GM12878 (cell line): ENCODE measurements at regions not wholly inside any gene's neighbourhood (a gene's known extent, or its start where the extent isn't known, plus 50 kb on each side); places are given as distances from the start of the nearest gene placed in this dataset.

Experiments
- ATAC-seq: fragments of 200-7000 bp; cut with Tn5 transposase; 3 replicates; pipeline ENCODE4 v1.9.1; 2020; ENCODE audit warnings: mild to moderate bottlenecking, moderate library complexity
- BruUV-seq: library from RNA; stranded (reverse); fragments of 400-500 nt; replicated peaks from 2 replicates; lab custom pipeline; 2021; lab: Mats Ljungman, UMichigan
- CTCF ChIA-PET: fragments of 300-600 bp; sonication (Branson Sonifier 250); formaldehyde crosslinking; extraction: SDS; loops from one replicate; lab custom pipeline; 2021; ENCODE audit warnings: inconsistent platforms; lab: Yijun Ruan, JAX
- POLR2A ChIA-PET: fragments of 350-600 bp; formaldehyde crosslinking; extraction: SDS; loops from one replicate; lab custom pipeline; 2021; ENCODE audit warnings: inconsistent platforms; lab: Charles Lee
- RAD21 ChIA-PET: fragments of 300-600 bp; sonication (Branson Sonifier 250); formaldehyde crosslinking; loops from one replicate; lab custom pipeline; 2023; ENCODE audit warnings: antibody characterized with exemption; ENCODE audit not compliant: unreplicated experiment; lab: Charles Lee
- SMC1A ChIA-PET: fragments of 300-600 bp; sonication (Branson Sonifier 250); formaldehyde crosslinking; loops from one replicate; lab custom pipeline; 2023; ENCODE audit not compliant: unreplicated experiment, uncharacterized antibody; lab: Charles Lee
- DNase-seq: peaks from one replicate; pipeline ENCODE4 v3.0.0-alpha.2; 2011; ENCODE audit warnings: low read depth, low spot score
- FAIRE-seq: peaks from 3 replicates; lab custom pipeline; 2011; peaks lifted over from hg19 to GRCh38; lab: Jason Lieb, UNC
- H2AFZ ChIP-seq: 2 replicates; pipeline ENCODE4 v1.6.0; 2011; ENCODE audit warnings: low read depth, low read length, control low read depth; ENCODE audit not compliant: control insufficient read depth
- H3K27ac ChIP-seq: 2 replicates; pipeline ENCODE4 v1.5.1; 2011; ENCODE audit warnings: control low read depth; ENCODE audit not compliant: control insufficient read depth, insufficient read depth
- H3K27me3 ChIP-seq, 2 experiments: replicated peaks in 1 of 2; 2 replicates each; pipeline versions ENCODE4 v1.6.0 to v1.6.1; 2011; ENCODE audit warnings: low read length in 1 of 2; ENCODE audit not compliant: control insufficient read depth in 2 of 2, insufficient read depth in 2 of 2
- H3K36me3 ChIP-seq, 2 experiments: 2 replicates each; pipeline ENCODE4 v1.5.1; 2011; ENCODE audit warnings: low read length in 1 of 2; ENCODE audit not compliant: control insufficient read depth in 2 of 2, insufficient read depth in 2 of 2
- H3K4me1 ChIP-seq: 2 replicates; pipeline ENCODE4 v1.6.1; 2011; ENCODE audit warnings: mild to moderate bottlenecking, low read length, moderate library complexity, mixed read lengths; ENCODE audit not compliant: control insufficient read depth, insufficient read depth
- H3K4me2 ChIP-seq: 2 replicates; pipeline ENCODE4 v1.6.0; 2011; ENCODE audit warnings: control low read depth; ENCODE audit not compliant: control insufficient read depth, insufficient read depth
- H3K4me3 ChIP-seq: fragments of 200-600 bp; sonication (generic); 2 replicates; pipeline ENCODE4 v1.5.1; 2016
- H3K79me2 ChIP-seq: 2 replicates; pipeline ENCODE4 v1.6.0; 2011; ENCODE audit warnings: low read length; ENCODE audit not compliant: control insufficient read depth, insufficient read depth
- H3K9ac ChIP-seq: 2 replicates; pipeline ENCODE4 v1.8.0; 2011; ENCODE audit warnings: low read length, control low read depth, mixed read lengths; ENCODE audit not compliant: control insufficient read depth, insufficient read depth
- H3K9me3 ChIP-seq: replicated peaks from 3 replicates; pipeline ENCODE4 v1.5.1; 2011; ENCODE audit warnings: mild to moderate bottlenecking, low read length; ENCODE audit not compliant: control insufficient read depth, insufficient read depth
- H4K20me1 ChIP-seq: 2 replicates; pipeline ENCODE4 v1.6.0; 2011; ENCODE audit not compliant: control insufficient read depth, insufficient read depth
- BCL3 ChIP-seq: IDR thresholded peaks from 2 replicates; pipeline ENCODE4 v1.6.1; 2011; ENCODE audit warnings: borderline replicate concordance, low read depth, mild to moderate bottlenecking, moderate library complexity, low read length; ENCODE audit not compliant: insufficient read depth, poor library complexity, severe bottlenecking
- BRCA1 ChIP-seq: IDR thresholded peaks from 2 replicates; pipeline ENCODE4 v1.6.1; 2011; ENCODE audit warnings: low read depth, low read length, improper control_type of control experiment
- CREM ChIP-seq: IDR thresholded peaks from 2 replicates; pipeline ENCODE4 v1.6.1; 2014; ENCODE audit warnings: antibody characterized with exemption, low read depth
- LARP7 ChIP-seq: fragments of 450-650 bp; IDR thresholded peaks from 2 replicates; pipeline ENCODE4 v1.6.1; 2017; ENCODE audit warnings: mild to moderate bottlenecking
- NR2F1 ChIP-seq: fragments of 450-650 bp; conservative IDR thresholded peaks from 2 replicates; pipeline ENCODE4 v1.6.1; 2017; ENCODE audit warnings: mild to moderate bottlenecking
- PBX3 ChIP-seq: IDR thresholded peaks from 2 replicates; pipeline ENCODE4 v1.6.1; 2011; ENCODE audit warnings: mild to moderate bottlenecking, low read depth, low read length, moderate library complexity; ENCODE audit not compliant: insufficient replicate concordance
- ZBTB33 ChIP-seq: fragments of 450-650 bp; IDR thresholded peaks from 2 replicates; pipeline ENCODE4 v1.6.1; 2017; ENCODE audit warnings: mild to moderate bottlenecking
- ZBTB40 ChIP-seq: fragments of 450-650 bp; IDR thresholded peaks from 2 replicates; pipeline ENCODE4 v1.6.1; 2016; ENCODE audit warnings: mild to moderate bottlenecking, moderate library complexity, borderline replicate concordance
- WGBS: methylation state at CpG from one replicate; pipeline ENCODE4 v1.1.6; 2016; ENCODE audit warnings: low lambda C conversion rate; ENCODE audit not compliant: insufficient replicate concordance, insufficient coverage; ENCODE audit errors: missing lambda C conversion rate; 5-methylcytosine and 5-hydroxymethylcytosine counted together
- in situ Hi-C: fragments of 300-500 bp; cut with MboI; formaldehyde crosslinking; loops from 9 replicates; pipeline ENCODE4 v1.14.3; 2018; ENCODE audit warnings: mixed read lengths
- intact Hi-C: fragments of 100-400 bp; cut with micrococcal nuclease; formaldehyde crosslinking; loops from one replicate; pipeline ENCODE4 v1.14.2; 2022; ENCODE audit not compliant: unreplicated experiment

GRCh38 chr6:76742919-76743318, 670.5 kb upstream of the IMPG1 start:
- TF ChIP-seq CREM (no peak), ZBTB33 (no peak), BRCA1 (no peak), ZBTB40 (no peak), BCL3 (no peak), PBX3 (no peak), NR2F1 (no peak), LARP7 (no peak)
- intact Hi-C loops (no loop called here), in situ Hi-C loops (no loop called here)
- Histone ChIP-seq H3K9me3 (no peaks in the 10 kb centered on the region), H3K4me2 (no peak overlapping the region), H4K20me1 (no peaks in the 10 kb centered on the region), H3K36me3 (no peaks in the 10 kb centered on the region), H2AFZ (no peak overlapping the region), H3K79me2 (no peaks in the 10 kb centered on the region), H3K27me3 (no peaks in the 10 kb centered on the region), H3K4me1 (no peaks in the 10 kb centered on the region), H3K4me3 (no peak overlapping the region), H3K9ac (no peak overlapping the region), H3K27ac (no peak overlapping the region)
- ATAC-seq (no peak), DNase-seq (no peak), FAIRE-seq (no peak)
- ChIA-PET POLR2A (no interaction called here), CTCF (interaction anchor here (0.6 kb wide), 1 partner anchor 12 kb away, joined by 3 read pairs; no protein-coding TSS in a partner anchor), RAD21 (no interaction called here), SMC1A (no interaction called here)
- no TSS peak for BruUV-seq
- 4% methylated on average over 2 of the region's 2 CpGs for WGBS
